ENCODE measurements at regions not wholly inside any gene's neighbourhood (a gene's known extent, or its start where the extent isn't known, plus 50 kb on each side); places are given as distances from the start of the nearest gene placed in this dataset.

GRCh38 chr12:123062681-123063486 lies 82.4 kb downstream of the ARL6IP4 start (continued):
- TF ChIP-seq NFAT5 (CRISPR knock-in tag; IDR thresholded peaks at IDR 0.05) (no peak), MATR3 (CRISPR knock-in tag; IDR thresholded peaks at IDR 0.05) (no peak), TIGD3 (CRISPR knock-in tag; IDR thresholded peaks at IDR 0.05; ENCODE audit: borderline replicate concordance) (no peak), MEIS1 (CRISPR knock-in tag; IDR thresholded peaks at IDR 0.05; ENCODE audit: borderline replicate concordance) (no peak), GATAD2A (CRISPR knock-in tag; IDR thresholded peaks at IDR 0.05) (peak; percentile 92), ZNF782 (CRISPR knock-in tag; IDR thresholded peaks at IDR 0.05; ENCODE audit: borderline replicate concordance) (no peak), JUND (CRISPR knock-in tag; IDR thresholded peaks at IDR 0.05) (peak; percentile 98), ZNF703 (CRISPR knock-in tag; IDR thresholded peaks at IDR 0.05; ENCODE audit: borderline replicate concordance) (no peak), ZNF414 (CRISPR knock-in tag; IDR thresholded peaks at IDR 0.05) (peak; percentile 79), MYC (CRISPR knock-in tag; IDR thresholded peaks at IDR 0.05; ENCODE audit: borderline replicate concordance) (0 out of 2 replicates have a peak, but pooled peaks have one; percentile 36), ZNF460 (CRISPR knock-in tag; IDR thresholded peaks at IDR 0.05; ENCODE audit: borderline replicate concordance) (no peak), E2F1 (CRISPR knock-in tag; IDR thresholded peaks at IDR 0.05) (no peak), BRCA1 (CRISPR knock-in tag; IDR thresholded peaks at IDR 0.05) (0 out of 2 replicates have a peak, but pooled peaks have one; percentile 66), MAX (IDR thresholded peaks at IDR 0.05) (peak; percentile 69), ZNF879 (CRISPR knock-in tag; IDR thresholded peaks at IDR 0.05) (no peak), RFX1 (IDR thresholded peaks at IDR 0.05) (no peak), KDM4B (CRISPR knock-in tag; IDR thresholded peaks at IDR 0.05) (no peak), BRF2 (CRISPR knock-in tag; IDR thresholded peaks at IDR 0.05) (no peak), PRPF4 (IDR thresholded peaks at IDR 0.05; ENCODE audit: low read depth, low read length, poor library complexity, severe bottlenecking) (no peak)

Data from HepG2 (cell line).